ENCODE measurements at regions not wholly inside any gene's neighbourhood (a gene's known extent, or its start where the extent isn't known, plus 50 kb on each side); places are given as distances from the start of the nearest gene placed in this dataset.

GRCh38 chr7:15954671-15955354, 268.3 kb upstream of the MEOX2 start:
- no peak for TF ChIP-seq YY1 (IDR thresholded peaks at IDR 0.05; ENCODE audit: low read depth)
- no peak for TF ChIP-seq FOXM1 (IDR thresholded peaks at IDR 0.05; ENCODE audit: borderline replicate concordance, low read depth)
- TF ChIP-seq TCF12 (IDR thresholded peaks at IDR 0.05; ENCODE audit: low read depth), result no peak
- TF ChIP-seq CREB1 (IDR thresholded peaks at IDR 0.05; ENCODE audit: low read depth), result no peak
- no peak for TF ChIP-seq ZBTB7A (IDR thresholded peaks at IDR 0.05; ENCODE audit: low read depth)
- no peak for TF ChIP-seq EGR1 (IDR thresholded peaks at IDR 0.05)
- TF ChIP-seq REST (IDR thresholded peaks at IDR 0.05; ENCODE audit: low read depth), result no peak
- no peak for TF ChIP-seq NFIC (IDR thresholded peaks at IDR 0.05)
- no peak for TF ChIP-seq TEAD4 (IDR thresholded peaks at IDR 0.05)
- TF ChIP-seq RAD21 (IDR thresholded peaks at IDR 0.05; ENCODE audit: low read depth), result no peak

- TF ChIP-seq RAD21 (IDR thresholded peaks at IDR 0.05; ENCODE audit: low read depth) (no peak), YY1 (IDR thresholded peaks at IDR 0.05; ENCODE audit: low read depth) (no peak), CREB1 (IDR thresholded peaks at IDR 0.05; ENCODE audit: low read depth) (no peak)
Observed at GRCh38 chr7:15950299-15950698, 263.8 kb upstream of the MEOX2 start.

DNA sequence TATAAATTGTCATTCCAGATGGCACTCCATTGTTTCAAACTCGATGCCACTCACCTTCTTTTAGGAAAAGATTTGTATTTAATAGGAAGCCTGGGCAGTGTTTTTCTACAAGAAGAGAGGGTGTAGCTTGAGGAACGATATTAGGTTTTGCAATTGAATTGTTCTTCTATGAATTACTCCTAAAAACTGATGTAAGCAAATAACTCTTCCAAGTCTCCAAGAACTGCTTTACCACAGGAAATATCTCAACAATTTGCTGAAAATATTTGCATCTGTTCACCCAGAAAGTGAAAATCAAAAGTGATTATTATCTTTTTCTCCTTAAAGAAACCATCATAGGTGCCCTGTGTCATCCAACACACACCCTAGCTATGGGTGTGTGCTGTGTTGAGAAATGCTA, 261.3 kb upstream of the MEOX2 start:
- TF ChIP-seq TCF12 (IDR thresholded peaks at IDR 0.05; ENCODE audit: low read depth) (no peak), YY1 (IDR thresholded peaks at IDR 0.05; ENCODE audit: low read depth) (no peak), USF1 (IDR thresholded peaks at IDR 0.05) (no peak)

- no peak for TF ChIP-seq NFIC (IDR thresholded peaks at IDR 0.05)
- TF ChIP-seq TEAD4 (IDR thresholded peaks at IDR 0.05), result no peak
- no peak for TF ChIP-seq REST (IDR thresholded peaks at IDR 0.05; ENCODE audit: low read depth)
- TF ChIP-seq, protein P1, sequence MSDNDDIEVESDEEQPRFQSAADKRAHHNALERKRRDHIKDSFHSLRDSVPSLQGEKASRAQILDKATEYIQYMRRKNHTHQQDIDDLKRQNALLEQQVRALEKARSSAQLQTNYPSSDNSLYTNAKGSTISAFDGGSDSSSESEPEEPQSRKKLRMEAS (IDR thresholded peaks at IDR 0.05), result no peak
Observed at GRCh38 chr7:15938115-15938514, 251.6 kb upstream of the MEOX2 start.

GRCh38 chr7:15937571-15937970, 251.1 kb upstream of the MEOX2 start:
- TF ChIP-seq RAD21 (IDR thresholded peaks at IDR 0.05; ENCODE audit: low read depth), result no peak
- TF ChIP-seq NFIC (IDR thresholded peaks at IDR 0.05), result no peak
- no peak for TF ChIP-seq EGR1 (IDR thresholded peaks at IDR 0.05)
- TF ChIP-seq TCF12 (IDR thresholded peaks at IDR 0.05; ENCODE audit: low read depth), result no peak
- no peak for TF ChIP-seq USF1 (IDR thresholded peaks at IDR 0.05)
- no peak for TF ChIP-seq CEBPB (IDR thresholded peaks at IDR 0.05)
- TF ChIP-seq ZBTB7A (IDR thresholded peaks at IDR 0.05; ENCODE audit: low read depth), result no peak
- TF ChIP-seq CREB1 (IDR thresholded peaks at IDR 0.05; ENCODE audit: low read depth), result no peak
- TF ChIP-seq TAF1 (IDR thresholded peaks at IDR 0.05; ENCODE audit: low read depth), result no peak
- TF ChIP-seq TEAD4 (IDR thresholded peaks at IDR 0.05), result no peak
- TF ChIP-seq, protein P1 (IDR thresholded peaks at IDR 0.05), result no peak
- no peak for TF ChIP-seq REST (IDR thresholded peaks at IDR 0.05; ENCODE audit: low read depth)
- no peak for TF ChIP-seq FOXM1 (IDR thresholded peaks at IDR 0.05; ENCODE audit: borderline replicate concordance, low read depth)
- TF ChIP-seq YY1 (IDR thresholded peaks at IDR 0.05; ENCODE audit: low read depth), result no peak
- TF ChIP-seq EP300 (IDR thresholded peaks at IDR 0.05; ENCODE audit: borderline replicate concordance), result no peak
